SIG-M5 (cell line): ENCODE measurements at regions not wholly inside any gene's neighbourhood (a gene's known extent, or its start where the extent isn't known, plus 50 kb on each side); places are given as distances from the start of the nearest gene placed in this dataset.
"Not testable (repeated sequence)": the region's sequence is repeated elsewhere in the genome, so short reads cannot be mapped to it uniquely, and the experiment has no call there.

ENCODE experiments used
- DNase-seq: peaks from one replicate; lab custom pipeline; 2025; lab: John Stamatoyannopoulos, UW

- DNase-seq, result no peak
These were observed 62.0 kb upstream of the LMNTD1 start for GRCh38 chr12:25615119-25615518.

GRCh38 chr12:25616286-25616685, 63.2 kb upstream of the LMNTD1 start:
- no peak for DNase-seq

- DNase-seq, result no peak
These were observed 64.9 kb upstream of the LMNTD1 start for GRCh38 chr12:25617991-25618390.

DNA sequence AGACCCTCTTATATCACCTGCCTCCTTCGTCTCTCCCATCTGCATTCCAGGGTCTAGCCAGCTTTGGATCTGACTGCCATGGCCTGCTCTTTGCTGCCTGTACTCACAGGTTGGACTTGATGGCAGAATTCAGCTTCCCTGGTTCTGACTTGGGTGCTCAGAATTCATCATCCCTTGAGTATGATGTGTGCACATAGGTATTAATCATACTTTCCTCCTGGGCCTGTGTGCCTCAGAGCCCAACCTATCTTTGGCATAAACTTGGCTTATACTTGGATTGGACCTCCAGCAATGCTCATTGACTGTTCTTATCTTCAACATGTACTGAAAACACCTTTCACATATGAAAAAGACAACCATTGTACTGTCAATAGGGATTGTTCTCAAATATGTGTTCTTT, 70.7 kb upstream of the LMNTD1 start:
- no peak for DNase-seq

DNA sequence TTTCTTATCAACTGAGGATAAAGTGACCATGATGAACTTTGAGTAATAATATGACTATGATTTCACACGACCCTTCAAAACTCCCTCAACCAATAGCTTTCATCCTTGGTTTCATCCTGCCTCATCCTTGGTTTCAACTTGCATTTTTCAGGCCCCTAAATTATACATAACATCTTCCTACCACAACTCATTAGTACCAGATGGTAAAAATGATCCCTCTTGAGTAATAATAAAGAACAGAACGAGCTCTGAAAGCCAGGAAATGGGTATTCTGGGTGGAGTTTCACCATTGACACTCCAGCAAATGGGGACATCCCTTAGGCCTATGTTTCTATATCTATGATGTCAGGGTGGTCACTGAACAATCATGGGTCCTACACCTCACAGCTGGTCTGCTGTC, 72.1 kb upstream of the LMNTD1 start:
- no peak for DNase-seq

- DNase-seq, result no peak
These were observed 76.3 kb upstream of the LMNTD1 start for GRCh38 chr12:25629341-25629740.

DNA sequence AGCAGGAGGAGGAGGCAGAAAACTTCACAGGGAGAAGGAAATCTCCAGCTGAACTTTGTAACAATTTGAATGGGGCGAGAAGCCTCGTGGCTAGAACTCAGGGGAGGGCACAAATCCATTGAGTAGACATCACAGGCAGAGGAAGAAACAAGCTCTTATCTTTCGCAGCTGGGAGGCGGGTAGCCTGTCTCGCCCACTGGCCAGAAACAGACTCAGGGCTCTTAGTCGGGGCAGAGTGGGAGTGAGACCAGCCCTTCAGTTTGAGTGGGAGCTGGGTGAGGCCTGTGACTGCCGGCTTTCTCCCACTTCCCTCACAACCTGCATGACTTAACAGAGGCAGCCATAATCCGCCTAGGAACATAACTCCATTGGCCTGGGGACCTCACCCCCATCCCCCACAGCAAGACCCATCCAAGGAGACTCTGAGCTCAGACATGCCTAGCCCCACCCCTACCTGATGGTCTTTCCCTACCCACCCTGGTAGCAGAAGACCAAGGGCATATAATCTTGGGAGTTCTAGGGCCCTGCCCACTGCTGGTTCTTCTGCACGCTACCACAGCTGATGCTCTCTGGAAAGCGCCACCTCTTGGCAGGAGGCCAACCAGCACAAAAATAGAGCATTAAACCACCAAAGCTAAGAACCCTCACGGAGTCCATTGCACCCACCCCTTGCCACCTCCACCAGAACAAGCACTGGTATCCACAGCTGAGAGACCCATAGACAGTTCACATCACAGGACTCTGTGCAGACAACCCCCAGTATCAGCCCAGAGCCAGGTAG, 77.8 kb upstream of the LMNTD1 start:
- not testable (repeated sequence) for DNase-seq

- not testable (repeated sequence) for DNase-seq
These were observed 80.1 kb upstream of the LMNTD1 start for GRCh38 chr12:25633149-25633548.

- no peak for DNase-seq
These were observed 84.7 kb upstream of the LMNTD1 start for GRCh38 chr12:25637752-25638151.

GRCh38 chr12:25639406-25639805, 86.3 kb upstream of the LMNTD1 start:
- no peak for DNase-seq

DNA sequence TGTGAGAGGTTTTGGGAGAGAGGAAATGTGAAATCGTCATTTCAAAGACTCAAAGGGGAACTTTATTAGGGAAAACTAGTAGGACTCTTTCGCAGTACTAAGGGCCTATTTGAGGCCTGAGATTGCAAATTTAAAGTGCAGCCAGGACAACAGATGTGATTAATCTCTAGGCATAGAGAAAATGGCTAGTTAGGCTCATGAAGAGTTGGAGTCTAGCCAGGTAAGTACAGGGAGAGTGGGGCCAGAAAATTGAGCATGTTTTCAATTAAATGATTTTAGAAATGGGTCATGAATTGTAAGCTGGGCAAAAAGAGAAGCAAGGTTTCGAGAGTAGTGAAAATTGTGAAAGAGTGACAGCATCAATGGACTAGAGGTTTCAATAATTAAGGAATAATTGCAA, 91.9 kb upstream of the LMNTD1 start:
- no peak for DNase-seq

DNA sequence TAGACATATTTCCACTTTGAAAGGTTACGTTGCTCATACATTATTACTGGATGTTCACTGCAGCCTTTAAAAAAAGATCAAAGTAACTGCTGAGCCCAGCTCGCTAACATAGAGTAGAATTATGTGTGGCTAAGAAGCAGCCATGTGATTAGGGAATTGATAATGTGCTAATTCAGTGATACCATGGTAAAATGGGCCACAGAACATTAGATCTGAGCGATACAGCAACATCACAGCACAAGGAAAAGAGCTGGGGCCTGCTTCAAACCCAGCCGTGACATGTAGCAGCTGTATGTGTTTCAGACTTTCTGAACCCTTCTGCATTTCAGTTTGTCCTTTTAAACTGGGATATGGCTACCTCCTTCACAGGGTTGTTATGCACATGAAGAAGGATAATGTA, 92.3 kb upstream of the LMNTD1 start:
- no peak for DNase-seq

DNA sequence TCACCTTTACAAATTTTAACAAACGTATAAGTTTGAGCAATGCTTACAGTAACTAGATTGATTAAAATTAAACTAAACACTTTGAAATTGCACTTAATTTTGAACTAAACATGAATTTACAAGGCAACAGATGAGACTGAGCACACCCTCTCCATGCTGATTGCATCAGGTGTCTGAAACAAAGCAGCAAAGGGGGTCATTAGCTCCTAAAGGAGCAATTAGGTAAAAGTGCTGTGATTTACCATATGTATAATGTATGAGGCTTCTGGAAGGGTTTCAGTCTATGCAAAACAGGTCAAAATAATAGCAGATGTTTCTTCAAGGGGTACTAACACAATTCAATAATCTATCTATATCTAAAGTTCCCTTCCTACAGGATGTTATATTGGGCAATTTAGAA, 98.8 kb upstream of the LMNTD1 start:
- DNase-seq, result no peak

- DNase-seq, result no peak
These were observed 99.3 kb upstream of the LMNTD1 start for GRCh38 chr12:25652371-25652770.

GRCh38 chr12:25653487-25654175, 100.5 kb upstream of the LMNTD1 start:
- DNase-seq, result no peak

- DNase-seq, result no peak
These were observed 102.6 kb upstream of the LMNTD1 start for GRCh38 chr12:25655702-25656101.

DNA sequence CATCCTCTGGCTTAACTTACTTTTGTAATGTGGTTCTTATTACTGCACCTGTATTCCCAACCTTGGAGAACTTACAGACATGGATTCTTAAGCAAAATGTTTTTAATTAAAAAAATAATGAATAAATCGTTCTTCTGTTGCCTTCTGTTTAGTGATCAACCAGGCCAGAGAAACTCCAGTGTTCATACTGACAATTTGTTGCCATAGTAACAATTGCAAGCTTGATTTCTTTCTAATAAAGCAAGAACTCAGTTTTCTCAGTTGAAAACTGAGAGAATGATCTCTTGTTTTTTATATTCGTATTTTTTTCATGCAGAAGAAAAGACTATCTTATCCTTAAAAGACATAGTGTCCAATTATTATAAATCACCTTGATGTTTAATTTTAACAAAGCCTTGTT, 106.5 kb upstream of the LMNTD1 start:
- no peak for DNase-seq

- DNase-seq, result no peak
These were observed 117.3 kb upstream of the LMNTD1 start for GRCh38 chr12:25670076-25671055.

GRCh38 chr12:25675808-25676207, 122.7 kb upstream of the LMNTD1 start:
- DNase-seq, result no peak

DNA sequence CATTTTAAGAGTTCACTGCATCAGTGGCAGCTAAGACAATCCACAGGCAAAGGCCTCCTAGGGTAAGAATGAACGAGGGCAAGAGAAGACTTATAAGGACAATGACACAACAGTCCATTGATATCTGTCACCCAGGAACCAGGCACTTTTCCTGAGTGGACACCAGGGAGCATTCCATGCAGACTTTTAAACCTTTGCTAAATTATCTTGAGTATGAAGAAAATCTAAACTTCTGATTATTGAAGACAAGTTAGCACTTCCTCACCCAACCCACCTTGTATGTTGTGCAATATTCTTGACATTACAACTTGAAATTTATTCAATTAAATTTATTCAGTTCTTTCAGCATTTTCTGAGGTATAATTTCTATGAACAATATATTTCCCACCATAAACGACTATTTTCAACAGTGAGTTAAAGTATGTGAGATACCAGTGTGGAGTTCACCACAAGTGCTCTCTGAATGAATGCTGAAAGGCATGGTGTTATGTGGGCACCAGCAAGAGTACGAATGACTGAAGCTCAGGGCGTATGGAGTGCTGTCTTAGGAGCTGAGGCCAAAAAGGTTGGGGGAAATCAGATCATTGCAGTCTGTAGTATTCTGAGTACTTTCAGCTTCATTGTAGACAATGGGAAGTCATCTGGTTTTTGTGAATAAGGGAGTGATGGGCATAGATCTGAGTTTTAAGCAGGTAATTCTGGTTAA, 124.3 kb upstream of the LMNTD1 start:
- DNase-seq, result no peak

GRCh38 chr12:25681580-25681979, 128.5 kb upstream of the LMNTD1 start:
- DNase-seq, result no peak

DNA sequence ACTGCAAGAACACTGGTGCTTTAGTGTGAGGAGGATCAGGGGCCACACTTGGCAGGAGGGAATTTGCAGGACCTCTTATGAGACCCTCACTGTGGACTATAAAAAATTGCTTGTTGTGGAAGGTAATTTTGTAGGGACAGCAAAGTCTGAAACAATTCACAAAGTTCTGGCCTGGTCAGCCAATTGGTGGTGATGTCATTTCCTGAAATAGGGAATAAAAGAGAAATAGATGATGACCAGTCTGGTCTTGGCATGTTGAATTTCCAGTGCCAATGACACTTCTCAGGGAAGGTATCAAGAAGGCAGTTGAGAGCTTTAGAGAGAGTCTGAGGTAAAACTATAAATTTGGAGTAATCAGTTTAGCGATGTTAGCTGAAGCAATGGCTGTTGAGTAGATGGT, 129.3 kb upstream of the LMNTD1 start:
- no peak for DNase-seq
